Endothelial cell of umbilical vein (primary cell): ENCODE measurements at regions not wholly inside any gene's neighbourhood (a gene's known extent, or its start where the extent isn't known, plus 50 kb on each side); places are given as distances from the start of the nearest gene placed in this dataset.

ENCODE experiments used
- BruUV-seq: library from RNA; stranded (reverse); fragments of 400-500 nt; replicated peaks from 2 replicates; lab custom pipeline; 2021; lab: Mats Ljungman, UMichigan
- CTCF ChIA-PET: fragments of 300-600, 350-600 bp; sonication (Branson Sonifier 250); formaldehyde crosslinking; loops from one replicate; lab custom pipeline; 2021; ENCODE audit warnings: antibody characterized with exemption, inconsistent platforms; lab: Charles Lee
- POLR2A ChIA-PET: fragments of 300-600, 350-600 bp; sonication (Branson Sonifier 250); formaldehyde crosslinking; loops from one replicate; lab custom pipeline; 2021; ENCODE audit warnings: antibody characterized with exemption, inconsistent platforms; lab: Charles Lee
- DNase-seq: peaks from one replicate; pipeline ENCODE4 v3.0.0-alpha.2; 2011; ENCODE audit warnings: low read depth, low spot score
- FAIRE-seq: peaks from 2 replicates; lab custom pipeline; 2011; peaks lifted over from hg19 to GRCh38; lab: Jason Lieb, UNC
- H2AFZ ChIP-seq: 2 replicates; pipeline ENCODE4 v1.6.0; 2012; ENCODE audit warnings: low read depth, low read length, control low read depth, inconsistent platforms
- H3K27ac ChIP-seq: 2 replicates; pipeline ENCODE4 v1.5.1; 2011; ENCODE audit warnings: low read depth, mild to moderate bottlenecking, control low read depth, low read length, moderate library complexity; ENCODE audit not compliant: insufficient read depth
- H3K27me3 ChIP-seq, 2 experiments: 2 replicates each; pipeline versions ENCODE4 v1.6.0 to v1.6.1; 2011; ENCODE audit warnings: low read length in 2 of 2, mixed read lengths in 1 of 2; ENCODE audit not compliant: control insufficient read depth in 2 of 2, insufficient read depth in 2 of 2
- H3K36me3 ChIP-seq, 2 experiments: 2 replicates in 1 of 2; 3 replicates in 1 of 2; pipeline ENCODE4 v1.5.1; 2011; ENCODE audit warnings: low read length in 2 of 2, mild to moderate bottlenecking in 1 of 2, moderate library complexity in 1 of 2; ENCODE audit not compliant: control insufficient read depth in 2 of 2, insufficient read depth in 2 of 2; ENCODE audit errors: extremely low read depth in 1 of 2
- H3K4me1 ChIP-seq: 3 replicates; pipeline ENCODE4 v1.5.1; 2011; ENCODE audit warnings: mild to moderate bottlenecking, low read length; ENCODE audit not compliant: control insufficient read depth, insufficient read depth; ENCODE audit errors: extremely low read depth
- H3K4me2 ChIP-seq: 2 replicates; pipeline ENCODE4 v1.6.1; 2011; ENCODE audit warnings: low read length, control low read depth, mixed read lengths; ENCODE audit not compliant: insufficient read depth
- H3K4me3 ChIP-seq, 3 experiments: fragments of 200-600 bp in 1 of 3; sonication (generic), shearing (Covaris generic) in 1 of 3; replicated peaks in 1 of 3; 2 replicates each; pipeline ENCODE4 v1.5.1; 2011 to 2016; ENCODE audit warnings: control low read depth in 3 of 3, low read length in 3 of 3, mild to moderate bottlenecking in 2 of 3, inconsistent platforms in 1 of 3, low read depth in 1 of 3, moderate library complexity in 1 of 3; ENCODE audit not compliant: insufficient read depth in 1 of 3
- H3K79me2 ChIP-seq: 2 replicates; pipeline ENCODE4 v1.6.0; 2012; ENCODE audit warnings: low read length, inconsistent platforms; ENCODE audit not compliant: control insufficient read depth, insufficient read depth
- H3K9ac ChIP-seq: replicated peaks from 2 replicates; pipeline ENCODE3; 2011; ENCODE audit warnings: low read length, control low read depth; ENCODE audit not compliant: insufficient read depth; ENCODE audit errors: extremely low read depth
- H3K9me1 ChIP-seq: replicated peaks from 3 replicates; pipeline ENCODE4 v1.6.0; 2011; ENCODE audit warnings: mild to moderate bottlenecking, low read length; ENCODE audit not compliant: control insufficient read depth, insufficient read depth; ENCODE audit errors: extremely low read depth
- H3K9me3 ChIP-seq: replicated peaks from 2 replicates; pipeline ENCODE4 v1.5.1; 2012; ENCODE audit warnings: low read length, inconsistent platforms; ENCODE audit not compliant: control insufficient read depth, insufficient read depth
- H4K20me1 ChIP-seq: replicated peaks from 2 replicates; pipeline ENCODE3; 2011; ENCODE audit warnings: mild to moderate bottlenecking, low read length; ENCODE audit not compliant: control insufficient read depth, insufficient read depth; ENCODE audit errors: extremely low read depth
- CTCF ChIP-seq, 2 donors: IDR thresholded peaks; 1 replicate in 1 of 2; 2 replicates in 1 of 2; pipeline ENCODE4 v1.5.1; 2011; ENCODE audit warnings: low read length in 2 of 2, mild to moderate bottlenecking in 2 of 2, moderate library complexity in 2 of 2, control low read depth in 1 of 2, inconsistent platforms in 1 of 2, low read depth in 1 of 2; ENCODE audit not compliant: insufficient read depth in 1 of 2; ENCODE audit errors: extremely low read depth in 1 of 2
- EZH2 ChIP-seq: IDR thresholded peaks from 2 replicates; pipeline ENCODE4 v1.6.1; 2012; ENCODE audit warnings: borderline replicate concordance, low read depth, mild to moderate bottlenecking, moderate library complexity, low read length, inconsistent platforms; ENCODE audit not compliant: severe bottlenecking
- FOS ChIP-seq: IDR thresholded peaks from 2 replicates; pipeline ENCODE4 v1.6.1; 2011; ENCODE audit warnings: mild to moderate bottlenecking, low read length, moderate library complexity, borderline replicate concordance; ENCODE audit not compliant: insufficient read depth
- GATA2 ChIP-seq: IDR thresholded peaks from 2 replicates; pipeline ENCODE4 v1.7.0; 2011; ENCODE audit warnings: low read depth, mild to moderate bottlenecking, moderate library complexity, mixed read lengths, low read length; ENCODE audit not compliant: insufficient read length, insufficient read depth
- JUN ChIP-seq: IDR thresholded peaks from 2 replicates; pipeline ENCODE4 v1.6.1; 2011; ENCODE audit warnings: borderline replicate concordance, low read depth; ENCODE audit not compliant: insufficient read length, insufficient read depth
- MAX ChIP-seq: IDR thresholded peaks from 2 replicates; pipeline ENCODE4 v1.6.1; 2011; ENCODE audit not compliant: insufficient read depth, insufficient read length
- MYC ChIP-seq: IDR thresholded peaks from one replicate; pipeline ENCODE4 v1.6.1; 2011; ENCODE audit warnings: mild to moderate bottlenecking, low read depth, low read length
- POLR2A ChIP-seq: IDR thresholded peaks from 2 replicates; pipeline ENCODE4 v1.6.1; 2012; ENCODE audit warnings: low read depth, mild to moderate bottlenecking, control low read depth, low read length
- POLR2AphosphoS5 ChIP-seq: IDR thresholded peaks from 2 replicates; pipeline ENCODE4 v1.6.1; 2012; ENCODE audit warnings: low read depth, mild to moderate bottlenecking, control low read depth, low read length, moderate library complexity; ENCODE audit not compliant: insufficient read depth
- dilution Hi-C: fragments of 300-500 bp; cut with MboI; formaldehyde crosslinking; loops from one replicate; pipeline ENCODE4 v1.15.0; 2019; ENCODE audit warnings: low sequenced_read_pairs; ENCODE audit not compliant: extremely low pct_ligation_motif_present
- intact Hi-C: fragments of 100-400 bp; cut with micrococcal nuclease; formaldehyde crosslinking; loops from one replicate; pipeline ENCODE4 v1.10.0; 2022

- Histone ChIP-seq H3K4me2 (no peak overlapping the region), H3K4me3 (no peak overlapping the region), H3K4me1 (peaks cover under 1% of the 10 kb centered on the region), H3K27ac (no peak overlapping the region), H2AFZ (no peak overlapping the region), H3K79me2 (no peaks in the 10 kb centered on the region), H3K9me1 (no peaks in the 10 kb centered on the region), H3K36me3 (no peaks in the 10 kb centered on the region), H3K9me3 (no peaks in the 10 kb centered on the region), H3K9ac (no peak overlapping the region), H3K27me3 (no peaks in the 10 kb centered on the region), H4K20me1 (no peaks in the 10 kb centered on the region)
- CTCF ChIA-PET = interaction anchor here (1.3 kb wide), 1 partner anchor 10 kb away, joined by 5 read pairs; no protein-coding TSS in a partner anchor
- intact Hi-C loops (no loop called here), dilution Hi-C loops (no loop called here)
- no TSS peak for BruUV-seq
- POLR2A ChIA-PET = no interaction called here
- TF ChIP-seq JUN (no peak), MAX (no peak), POLR2A (no peak), FOS (no peak), EZH2 (no peak), MYC (no peak), CTCF (IDR thresholded peaks at IDR 0.05; ENCODE audit: extremely low read depth in 1 of 2, insufficient read depth in 1 of 2, low read depth in 1 of 2, low read length in 2 of 2) (no peak), GATA2 (no peak), POLR2AphosphoS5 (no peak)
- no peak for FAIRE-seq
- DNase-seq = no peak
These were observed 165.6 kb downstream of the AREG start for GRCh38 chr4:74610491-74610890.
